BLaER1 treated with 17β-estradiol and CSF1 and Interleukin-3, amounts not matched to agents 10 nM and 100 nM (cell line): ENCODE measurements at regions not wholly inside any gene's neighbourhood (a gene's known extent, or its start where the extent isn't known, plus 50 kb on each side); places are given as distances from the start of the nearest gene placed in this dataset.
"Not testable (repeated sequence)": the region's sequence is repeated elsewhere in the genome, so short reads cannot be mapped to it uniquely, and the experiment has no call there.

Experiments
- H3K27ac ChIP-seq, 11 experiments: shearing (Covaris generic); formaldehyde crosslinking; 2 replicates each; pipeline ENCODE4 v1.8.1; 2022
- H3K27me3 ChIP-seq, 11 experiments: shearing (Covaris generic); formaldehyde crosslinking; 2 replicates each; pipeline ENCODE4 v1.8.1; 2022
- H3K36me3 ChIP-seq, 11 experiments: shearing (Covaris generic); formaldehyde crosslinking; 2 replicates each; pipeline ENCODE4 v1.8.1; 2022
- H3K4me1 ChIP-seq, 10 experiments: shearing (Covaris generic); formaldehyde crosslinking; 2 replicates each; pipeline ENCODE4 v1.8.1; 2022
- H3K4me2 ChIP-seq, 11 experiments: shearing (Covaris generic); formaldehyde crosslinking; 2 replicates each; pipeline ENCODE4 v1.8.1; 2022
- H3K4me3 ChIP-seq, 10 experiments: shearing (Covaris generic); formaldehyde crosslinking; 2 replicates each; pipeline ENCODE4 v1.8.1; 2022
- H3K9ac ChIP-seq, 11 experiments: shearing (Covaris generic); formaldehyde crosslinking; 2 replicates each; pipeline ENCODE4 v1.8.1; 2022
- H3K9me3 ChIP-seq, 11 experiments: shearing (Covaris generic); formaldehyde crosslinking; replicated peaks in 1 of 11; 2 replicates each; pipeline ENCODE4 v1.8.1; 2022
- H4K20me1 ChIP-seq, 11 experiments: shearing (Covaris generic); formaldehyde crosslinking; 2 replicates each; pipeline ENCODE4 v1.8.1; 2022
- Cebpa-rat ChIP-seq, 11 experiments: shearing (Covaris generic); IDR thresholded peaks; 2 replicates each; pipeline ENCODE4 v1.8.1; 2022

DNA sequence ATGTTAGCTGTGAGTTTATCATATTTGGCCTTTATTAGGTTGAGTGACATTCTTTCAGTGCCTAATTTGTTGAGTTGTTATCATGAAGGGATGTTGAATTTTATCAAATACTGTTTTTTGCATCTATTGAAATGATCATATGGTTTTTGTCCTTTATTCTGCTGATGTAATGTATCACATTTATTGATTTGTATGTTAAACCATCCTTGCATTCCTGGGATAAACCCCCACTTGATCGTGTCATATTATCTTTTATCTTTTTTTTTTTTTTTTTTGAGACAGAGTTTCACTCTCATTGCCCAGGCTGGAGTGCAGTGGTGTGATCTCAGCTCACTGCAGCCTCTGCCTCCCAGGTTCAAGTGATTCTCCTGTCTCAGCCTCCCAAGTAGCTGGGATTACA, 51.9 kb upstream of the MFGE8 start:
- H3K4me2 ChIP-seq, H3K27me3 ChIP-seq, H3K27ac ChIP-seq, H3K9ac ChIP-seq, H3K4me1 ChIP-seq, H4K20me1 ChIP-seq, H3K36me3 ChIP-seq, H3K4me3 ChIP-seq: not testable (repeated sequence)
- peaks cover 23 to 45% (median 30%) of the 10 kb centered on the region in 11 experiments for H3K9me3 ChIP-seq

DNA sequence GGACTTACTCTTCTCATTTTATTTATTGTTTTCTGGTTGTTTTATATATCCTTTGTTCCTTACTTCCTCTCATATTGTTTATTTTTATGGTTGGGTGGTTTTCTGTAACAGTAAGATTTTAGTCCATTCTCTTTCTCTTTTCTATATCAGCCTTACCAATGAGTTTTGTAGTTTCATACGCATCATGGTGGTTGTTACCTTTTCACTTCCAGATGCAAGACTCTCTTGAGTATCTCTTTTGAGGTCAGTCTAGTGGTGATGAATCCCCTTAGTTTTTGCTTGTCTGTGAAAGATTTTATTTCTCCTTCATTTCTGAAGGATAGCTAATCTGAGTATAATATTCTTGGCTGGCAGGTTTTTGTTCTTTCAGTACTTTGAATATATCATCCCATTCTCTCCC, 57.1 kb upstream of the MFGE8 start:
- Histone ChIP-seq H3K4me1 (no peaks in the 10 kb centered on the region), H3K9me3 (peaks cover 28 to 44% (median 35%) of the 10 kb centered on the region in 11 experiments), H3K9ac (no peak overlapping the region), H4K20me1 (no peaks in the 10 kb centered on the region), H3K36me3 (0 out of 22 replicates have a peak, but pooled peaks cover 0 to 6% (median 0%) of the 10 kb centered on the region in 11 experiments), H3K4me3 (no peak overlapping the region), H3K27ac (no peak overlapping the region), H3K27me3 (no peaks in the 10 kb centered on the region), H3K4me2 (no peak overlapping the region)
- no peak for TF ChIP-seq Cebpa-rat (IDR thresholded peaks at IDR 0.05)

DNA sequence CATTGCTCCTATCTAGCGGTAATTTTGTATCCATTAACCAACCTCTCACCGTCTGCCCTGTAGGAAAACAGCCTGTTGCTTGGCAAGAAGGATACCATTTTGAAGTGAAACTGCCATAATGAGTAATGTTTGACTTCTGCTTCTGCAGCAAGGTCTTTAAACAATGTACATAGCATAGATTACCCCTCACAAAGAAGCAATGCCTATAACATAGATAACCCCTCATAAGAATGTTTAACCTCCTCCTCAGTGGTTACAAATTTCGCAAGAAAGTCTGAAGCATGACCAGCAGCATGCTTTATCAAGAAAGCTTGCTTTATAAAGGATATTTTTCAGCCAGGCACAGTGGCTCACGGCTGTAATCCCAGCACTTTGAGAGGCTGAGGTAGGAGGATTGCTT, 61.2 kb upstream of the MFGE8 start:
- 0 out of 22 replicates have a peak, but pooled peaks cover 0 to 6% (median 0%) of the 10 kb centered on the region in 11 experiments for H3K36me3 ChIP-seq
- no peaks in the 10 kb centered on the region for H3K4me1 ChIP-seq
- no peak overlapping the region for H3K9ac ChIP-seq
- no peak overlapping the region for H3K4me2 ChIP-seq
- peak in 2 of 11 experiments; percentile 15 to 22; a peak in 1 of 22 replicates for TF ChIP-seq Cebpa-rat (IDR thresholded peaks at IDR 0.05)
- H3K27me3 ChIP-seq, result no peaks in the 10 kb centered on the region
- no peak overlapping the region for H3K4me3 ChIP-seq
- no peaks in the 10 kb centered on the region for H4K20me1 ChIP-seq
- H3K27ac ChIP-seq, result no peak overlapping the region
- peaks cover 12 to 35% (median 19%) of the 10 kb centered on the region in 11 experiments for H3K9me3 ChIP-seq

DNA sequence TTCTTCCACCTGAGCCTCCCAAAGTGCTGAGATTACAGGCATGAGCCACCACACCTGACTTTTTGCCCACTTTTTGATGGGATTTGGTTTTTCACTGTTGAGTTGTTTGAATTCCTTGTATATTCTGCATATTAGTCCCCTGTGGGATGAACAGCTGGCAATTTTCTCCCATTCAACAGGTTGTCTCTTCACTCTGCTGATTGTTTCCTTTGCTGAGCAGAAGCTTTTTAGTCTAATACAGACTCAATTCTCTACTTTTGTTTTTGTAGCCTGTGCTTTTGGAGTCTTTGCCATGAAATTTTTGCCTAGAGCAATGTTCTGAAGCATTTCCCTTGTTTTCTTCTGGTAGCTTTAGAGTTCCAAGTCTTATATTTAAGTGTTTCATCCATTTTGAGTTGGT, 62.7 kb upstream of the MFGE8 start:
- Histone ChIP-seq H4K20me1 (no peaks in the 10 kb centered on the region), H3K4me1 (no peaks in the 10 kb centered on the region), H3K9ac (no peak overlapping the region), H3K36me3 (0 out of 22 replicates have a peak, but pooled peaks cover 0 to 4% (median 0%) of the 10 kb centered on the region in 11 experiments), H3K27ac (no peak overlapping the region), H3K4me3 (no peak overlapping the region), H3K9me3 (peaks cover 7 to 20% (median 13%) of the 10 kb centered on the region in 11 experiments), H3K27me3 (no peaks in the 10 kb centered on the region), H3K4me2 (no peak overlapping the region)
- no peak for TF ChIP-seq Cebpa-rat (IDR thresholded peaks at IDR 0.05)

DNA sequence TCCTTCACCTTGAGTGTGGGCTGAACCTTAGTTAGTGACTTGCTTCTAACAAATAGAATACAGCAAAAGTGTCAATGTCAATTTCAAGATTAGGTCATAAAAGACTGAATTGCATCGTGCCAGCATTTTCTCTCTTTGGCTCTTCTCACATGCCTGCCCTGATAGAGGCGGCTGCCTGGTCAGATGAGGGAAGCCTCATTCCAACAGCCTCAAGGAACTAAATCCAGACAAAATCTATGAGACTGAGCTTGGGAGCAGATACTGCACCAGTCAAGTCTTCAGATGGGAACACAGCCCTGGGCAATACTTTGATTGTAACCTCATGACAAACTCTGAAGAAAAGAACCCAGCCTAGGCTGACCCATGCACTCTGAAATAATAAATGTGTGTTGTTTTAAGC, 63.5 kb upstream of the MFGE8 start:
- Histone ChIP-seq H3K4me1 (peaks cover 0 to 2% (median under 1%) of the 10 kb centered on the region in 10 experiments; a peak in 8 of 20 replicates), H3K4me2 (no peak overlapping the region), H3K27ac (no peak overlapping the region), H3K9me3 (peaks cover 0 to 13% (median 5%) of the 10 kb centered on the region in 11 experiments; a peak in 15 of 22 replicates), H3K27me3 (no peaks in the 10 kb centered on the region), H3K36me3 (no peaks in the 10 kb centered on the region), H3K4me3 (no peak overlapping the region), H4K20me1 (no peaks in the 10 kb centered on the region), H3K9ac (no peak overlapping the region)
- no peak for TF ChIP-seq Cebpa-rat (IDR thresholded peaks at IDR 0.05)

DNA sequence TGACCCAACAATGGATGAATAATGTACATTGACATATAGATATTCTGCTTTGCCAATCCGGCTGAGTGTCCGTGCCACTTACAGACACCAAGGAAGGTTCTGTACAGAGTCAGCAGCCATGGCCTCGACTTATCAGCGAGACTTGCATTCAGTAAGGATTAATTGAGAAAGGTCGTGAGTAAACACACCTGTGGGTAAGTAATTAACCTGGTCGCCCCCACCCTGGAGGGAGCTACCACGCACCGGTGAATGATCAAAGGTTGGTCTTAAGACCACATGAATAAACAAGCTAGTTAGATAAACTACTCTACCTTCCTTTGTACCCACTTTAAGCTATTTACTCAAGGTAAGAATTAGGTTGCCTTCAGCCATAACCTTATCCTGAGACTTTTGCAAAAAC, 66.5 kb upstream of the MFGE8 start:
- no peaks in the 10 kb centered on the region for H3K36me3 ChIP-seq
- TF ChIP-seq Cebpa-rat (IDR thresholded peaks at IDR 0.05), result no peak
- no peak overlapping the region for H3K27ac ChIP-seq

DNA sequence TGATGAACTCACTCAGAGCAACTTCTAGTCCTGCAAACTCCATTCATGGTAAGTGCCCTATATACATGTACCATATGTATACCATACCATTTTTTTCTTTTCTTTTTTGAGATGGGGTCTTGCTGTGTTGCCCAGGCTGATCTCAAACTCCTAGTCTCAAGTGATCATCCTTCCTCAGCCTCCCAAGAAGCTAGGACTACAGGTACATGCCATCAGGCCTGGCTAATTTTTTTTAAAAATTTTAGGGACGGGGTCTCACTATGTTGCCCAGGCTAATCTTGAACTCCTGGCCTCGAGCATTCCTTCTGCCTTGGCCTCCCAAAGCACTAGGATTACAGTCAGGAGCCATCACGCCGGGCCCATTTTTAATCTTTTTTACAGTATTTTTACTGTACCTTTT, 67.3 kb upstream of the MFGE8 start:
- Histone ChIP-seq H3K9ac (no peak overlapping the region), H3K4me1 (peaks cover 16 to 22% (median 19%) of the 10 kb centered on the region in 10 experiments), H3K27me3 (no peaks in the 10 kb centered on the region), H3K4me2 (no peak overlapping the region), H3K27ac (no peak overlapping the region), H3K4me3 (no peak overlapping the region), H3K36me3 (no peaks in the 10 kb centered on the region), H3K9me3 (peaks cover 0 to 8% (median 0%) of the 10 kb centered on the region in 11 experiments; a peak in 4 of 22 replicates), H4K20me1 (no peaks in the 10 kb centered on the region)
- TF ChIP-seq Cebpa-rat (IDR thresholded peaks at IDR 0.05), result no peak

More for the DNA sequence above, 66.5 kb upstream of the MFGE8 start:
- H3K27me3 ChIP-seq, result no peaks in the 10 kb centered on the region
- H3K4me3 ChIP-seq, result no peak overlapping the region
- H3K9me3 ChIP-seq, result peaks cover 0 to 8% (median 0%) of the 10 kb centered on the region in 11 experiments; a peak in 4 of 22 replicates
- H3K4me1 ChIP-seq, result peaks cover 16 to 22% (median 19%) of the 10 kb centered on the region in 10 experiments
- H3K4me2 ChIP-seq, result no peak overlapping the region
- H4K20me1 ChIP-seq, result no peaks in the 10 kb centered on the region
- no peak overlapping the region for H3K9ac ChIP-seq

DNA sequence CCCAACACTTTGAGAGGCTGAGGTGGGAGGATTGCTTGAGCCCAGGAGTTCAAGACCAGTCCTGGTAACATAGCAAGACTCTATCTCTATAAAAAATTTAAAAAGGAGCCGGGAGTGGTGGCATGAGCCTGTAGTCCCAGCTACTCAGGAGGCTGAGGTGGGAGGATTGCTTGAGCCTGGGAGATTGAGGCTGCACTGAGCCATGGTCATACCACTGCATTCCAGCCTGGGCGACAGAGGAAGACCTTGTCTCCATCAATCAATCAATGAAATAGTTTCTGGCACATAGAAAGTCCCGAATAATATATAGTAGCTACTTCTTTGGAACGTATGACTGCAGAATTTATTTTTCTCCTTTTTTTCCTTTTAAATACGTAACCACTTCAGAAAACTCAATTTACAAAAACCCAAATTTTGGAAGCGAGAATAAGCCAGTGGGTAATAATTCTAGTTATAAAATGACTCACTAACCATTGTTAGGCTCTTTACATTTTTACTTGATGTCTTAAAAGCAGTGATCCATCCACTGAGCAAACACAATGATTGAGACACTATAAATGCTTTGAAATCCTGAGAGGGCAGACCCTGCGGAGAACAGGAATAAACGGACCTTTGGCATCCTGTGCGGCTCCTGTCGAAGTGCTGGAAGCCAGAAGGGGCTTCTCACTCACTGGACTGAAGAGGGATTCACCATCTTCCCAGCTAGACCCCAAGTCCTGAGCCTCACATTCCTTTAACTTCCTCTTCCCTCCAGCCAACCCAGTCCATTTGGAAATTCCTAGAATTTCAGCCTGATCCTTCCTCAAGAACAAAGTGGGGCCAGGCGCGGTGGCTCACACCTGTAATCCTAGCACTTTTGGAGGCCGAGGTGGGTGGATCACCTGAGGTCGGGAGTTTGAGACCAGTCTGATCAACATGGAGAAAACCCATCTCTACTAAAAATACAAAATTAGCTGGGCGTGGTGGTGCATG, 68.4 kb upstream of the MFGE8 start:
- no peak for TF ChIP-seq Cebpa-rat (IDR thresholded peaks at IDR 0.05)
- Histone ChIP-seq H3K9me3 (peaks cover 0 to 7% (median 0%) of the 10 kb centered on the region in 11 experiments; a peak in 4 of 22 replicates), H3K4me2 (peak overlapping the region in 9 of 11 experiments; percentile 41 to 77 (median 70); a peak in 14 of 22 replicates), H3K4me3 (no peak overlapping the region), H3K4me1 (peaks cover 16 to 22% (median 19%) of the 10 kb centered on the region in 10 experiments), H3K36me3 (no peaks in the 10 kb centered on the region), H3K27me3 (no peaks in the 10 kb centered on the region), H3K9ac (no peak overlapping the region), H4K20me1 (no peaks in the 10 kb centered on the region), H3K27ac (no peak overlapping the region)

DNA sequence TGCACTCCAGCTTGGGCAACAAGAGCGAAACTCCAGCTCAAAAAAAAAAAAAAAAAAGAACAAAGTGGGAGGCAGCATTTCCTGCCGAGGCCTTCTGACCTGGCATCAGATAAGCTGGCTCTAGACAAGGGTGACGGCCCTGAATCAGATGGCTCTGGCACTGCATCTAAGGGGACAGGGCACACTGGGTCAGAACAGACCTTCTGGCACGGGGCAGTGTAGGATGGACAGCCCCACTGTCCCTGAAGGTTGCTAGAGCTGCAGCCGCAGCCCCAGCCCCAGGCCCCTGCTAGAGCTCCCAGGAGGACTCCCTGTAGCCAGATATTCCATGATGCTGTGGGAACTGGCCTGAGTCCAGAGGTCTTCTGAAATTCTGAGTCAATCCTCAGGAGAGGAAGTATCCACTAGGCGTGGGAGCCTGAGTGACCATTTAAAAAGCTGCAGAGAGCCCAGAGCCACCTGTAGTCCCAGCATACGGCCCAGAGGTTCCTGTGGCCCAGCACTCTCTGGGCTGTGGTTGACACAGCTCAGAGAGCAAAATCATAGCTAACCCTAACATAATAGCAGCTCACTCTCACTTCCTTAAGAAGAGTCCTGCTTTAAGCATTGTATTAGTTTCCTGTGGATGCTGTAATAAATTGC, 69.2 kb upstream of the MFGE8 start:
- Histone ChIP-seq H3K4me1 (peaks cover 16 to 22% (median 19%) of the 10 kb centered on the region in 10 experiments), H4K20me1 (no peaks in the 10 kb centered on the region), H3K27me3 (no peaks in the 10 kb centered on the region), H3K9me3 (no peaks in the 10 kb centered on the region), H3K27ac (peak overlapping the region in 2 of 11 experiments; percentile 4 to 20; a peak in 2 of 22 replicates), H3K4me3 (no peak overlapping the region), H3K9ac (peak overlapping the region in 2 of 11 experiments; percentile 14 to 22; a peak in 3 of 22 replicates), H3K4me2 (peak overlapping the region; percentile 41 to 77 (median 66)), H3K36me3 (no peaks in the 10 kb centered on the region)
- TF ChIP-seq Cebpa-rat (IDR thresholded peaks at IDR 0.05), result no peak
